ENCODE measurements at regions not wholly inside any gene's neighbourhood (a gene's known extent, or its start where the extent isn't known, plus 50 kb on each side); places are given as distances from the start of the nearest gene placed in this dataset.
A peak's percentile ranks its signal among the peaks of the same experiment; 100 is the strongest.
"Not testable (repeated sequence)": the region's sequence is repeated elsewhere in the genome, so short reads cannot be mapped to it uniquely, and the experiment has no call there.

- no peak for DNase-seq (ENCODE audit: low spot score)
Measured at GRCh38 chr17:51387986-51388385, 127.6 kb downstream of the UTP18 start.

GRCh38 chr17:51389875-51390274, 129.5 kb downstream of the UTP18 start:
- DNase-seq (ENCODE audit: low spot score): no peak

- peak; percentile 73 for DNase-seq (ENCODE audit: low spot score)
Measured at GRCh38 chr17:51391982-51392654, 131.8 kb downstream of the UTP18 start.

GRCh38 chr17:51395621-51396020, 135.3 kb downstream of the UTP18 start:
- no peak for DNase-seq (ENCODE audit: low spot score)

GRCh38 chr17:51397361-51398127, 137.2 kb downstream of the UTP18 start:
- DNase-seq (ENCODE audit: low spot score): peak; percentile 43

- no peak for DNase-seq (ENCODE audit: low spot score)
Measured at GRCh38 chr17:51398128-51398525, 137.8 kb downstream of the UTP18 start.

GRCh38 chr17:51398687-51399086, 138.3 kb downstream of the UTP18 start:
- DNase-seq (ENCODE audit: low spot score): no peak

- DNase-seq (ENCODE audit: low spot score): no peak
Measured at GRCh38 chr17:51401279-51401678, 140.9 kb downstream of the UTP18 start.

GRCh38 chr17:51402899-51403298, 142.6 kb downstream of the UTP18 start:
- no peak for DNase-seq (ENCODE audit: low spot score)

GRCh38 chr17:51407576-51407975, 147.2 kb downstream of the UTP18 start:
- DNase-seq (ENCODE audit: low spot score): no peak

- no peak for DNase-seq (ENCODE audit: low spot score)
Measured at GRCh38 chr17:51419476-51419875, 159.1 kb downstream of the UTP18 start.

- no peak for DNase-seq (ENCODE audit: low spot score)
Measured at GRCh38 chr17:51421525-51421924, 161.2 kb downstream of the UTP18 start.

GRCh38 chr17:51422634-51423033, 162.3 kb downstream of the UTP18 start:
- DNase-seq (ENCODE audit: low spot score): no peak

GRCh38 chr17:51423421-51424160, 163.2 kb downstream of the UTP18 start:
- DNase-seq (ENCODE audit: low spot score): peak; percentile 8

GRCh38 chr17:51425773-51426172, 165.4 kb downstream of the UTP18 start:
- DNase-seq (ENCODE audit: low spot score): no peak

- DNase-seq (ENCODE audit: low spot score): no peak
Measured at GRCh38 chr17:51427323-51427811, 167.0 kb downstream of the UTP18 start.

GRCh38 chr17:51427856-51428255, 167.5 kb downstream of the UTP18 start:
- no peak for DNase-seq (ENCODE audit: low spot score)

- no peak for DNase-seq (ENCODE audit: low spot score)
Measured at GRCh38 chr17:51428668-51429495, 168.5 kb downstream of the UTP18 start.

- not testable (repeated sequence) for DNase-seq (ENCODE audit: low spot score)
Measured at GRCh38 chr17:51429938-51430337, 169.6 kb downstream of the UTP18 start.

- DNase-seq (ENCODE audit: low spot score): no peak
Measured at GRCh38 chr17:51430591-51430990, 170.2 kb downstream of the UTP18 start.

GRCh38 chr17:51434434-51435170, 174.3 kb downstream of the UTP18 start:
- peak; percentile 89 for DNase-seq (ENCODE audit: low spot score)
